ENCODE measurements at regions not wholly inside any gene's neighbourhood (a gene's known extent, or its start where the extent isn't known, plus 50 kb on each side); places are given as distances from the start of the nearest gene placed in this dataset.

DNA sequence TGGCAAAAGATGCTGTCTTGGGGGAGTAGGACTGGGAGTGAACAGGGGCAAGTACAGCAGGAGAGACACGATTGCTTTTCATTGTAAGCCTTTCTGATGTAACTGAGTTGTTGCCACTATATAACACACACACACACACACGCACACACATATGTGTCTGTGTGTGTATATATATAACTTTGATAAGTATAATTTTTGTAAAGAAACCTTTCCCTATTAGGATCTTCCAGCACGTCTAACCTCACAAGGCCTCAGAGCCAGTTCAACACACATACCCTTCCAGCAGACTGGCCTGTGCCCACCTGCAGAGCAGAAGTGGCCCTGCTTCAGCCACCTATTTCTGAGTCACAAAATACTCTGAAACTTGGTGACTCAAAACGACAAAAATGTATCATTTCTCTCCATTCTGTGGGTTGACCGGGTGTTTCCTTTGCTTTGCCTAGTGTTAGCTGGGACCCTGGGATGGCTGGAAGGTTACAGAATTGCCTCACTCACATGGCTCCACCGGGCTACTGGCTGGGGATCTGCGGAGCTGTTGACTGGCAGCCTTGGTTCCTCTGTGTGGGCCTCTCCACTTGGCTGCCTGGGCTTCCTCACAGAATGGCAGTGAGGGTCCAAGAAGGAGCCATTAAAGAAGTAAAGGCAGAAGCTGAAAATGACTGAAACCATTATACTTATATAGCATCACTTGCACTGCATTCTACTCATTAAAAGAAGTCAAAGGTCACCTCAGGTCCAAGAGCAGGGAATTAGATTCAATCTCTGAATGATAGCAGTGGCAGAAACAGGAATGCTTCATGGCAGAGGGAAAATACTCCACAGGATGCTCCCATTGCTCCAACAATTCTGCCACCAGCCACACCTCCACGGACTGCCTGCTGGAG, 126.4 kb downstream of the BANF2 start:
- H3K4me3 ChIP-seq, result no peak overlapping the region
- no peaks in the 10 kb centered on the region for H3K27me3 ChIP-seq (replicated peaks; ENCODE audit: insufficient read depth)
- TF ChIP-seq, protein P1, sequence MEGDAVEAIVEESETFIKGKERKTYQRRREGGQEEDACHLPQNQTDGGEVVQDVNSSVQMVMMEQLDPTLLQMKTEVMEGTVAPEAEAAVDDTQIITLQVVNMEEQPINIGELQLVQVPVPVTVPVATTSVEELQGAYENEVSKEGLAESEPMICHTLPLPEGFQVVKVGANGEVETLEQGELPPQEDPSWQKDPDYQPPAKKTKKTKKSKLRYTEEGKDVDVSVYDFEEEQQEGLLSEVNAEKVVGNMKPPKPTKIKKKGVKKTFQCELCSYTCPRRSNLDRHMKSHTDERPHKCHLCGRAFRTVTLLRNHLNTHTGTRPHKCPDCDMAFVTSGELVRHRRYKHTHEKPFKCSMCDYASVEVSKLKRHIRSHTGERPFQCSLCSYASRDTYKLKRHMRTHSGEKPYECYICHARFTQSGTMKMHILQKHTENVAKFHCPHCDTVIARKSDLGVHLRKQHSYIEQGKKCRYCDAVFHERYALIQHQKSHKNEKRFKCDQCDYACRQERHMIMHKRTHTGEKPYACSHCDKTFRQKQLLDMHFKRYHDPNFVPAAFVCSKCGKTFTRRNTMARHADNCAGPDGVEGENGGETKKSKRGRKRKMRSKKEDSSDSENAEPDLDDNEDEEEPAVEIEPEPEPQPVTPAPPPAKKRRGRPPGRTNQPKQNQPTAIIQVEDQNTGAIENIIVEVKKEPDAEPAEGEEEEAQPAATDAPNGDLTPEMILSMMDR (IDR thresholded peaks at IDR 0.05), result no peak
- H3K36me3 ChIP-seq, result no peaks in the 10 kb centered on the region
- no peak for ATAC-seq (ENCODE audit: insufficient number of reproducible peaks, low FRiP score, low read depth)
- H3K9me3 ChIP-seq, result no peaks in the 10 kb centered on the region
- no peaks in the 10 kb centered on the region for H3K4me1 ChIP-seq (ENCODE audit: control insufficient read depth in 1 of 2, low read depth in 2 of 2)
- no peak for DNase-seq (ENCODE audit: low spot score)
- H3K27ac ChIP-seq, result no peak overlapping the region

DNA sequence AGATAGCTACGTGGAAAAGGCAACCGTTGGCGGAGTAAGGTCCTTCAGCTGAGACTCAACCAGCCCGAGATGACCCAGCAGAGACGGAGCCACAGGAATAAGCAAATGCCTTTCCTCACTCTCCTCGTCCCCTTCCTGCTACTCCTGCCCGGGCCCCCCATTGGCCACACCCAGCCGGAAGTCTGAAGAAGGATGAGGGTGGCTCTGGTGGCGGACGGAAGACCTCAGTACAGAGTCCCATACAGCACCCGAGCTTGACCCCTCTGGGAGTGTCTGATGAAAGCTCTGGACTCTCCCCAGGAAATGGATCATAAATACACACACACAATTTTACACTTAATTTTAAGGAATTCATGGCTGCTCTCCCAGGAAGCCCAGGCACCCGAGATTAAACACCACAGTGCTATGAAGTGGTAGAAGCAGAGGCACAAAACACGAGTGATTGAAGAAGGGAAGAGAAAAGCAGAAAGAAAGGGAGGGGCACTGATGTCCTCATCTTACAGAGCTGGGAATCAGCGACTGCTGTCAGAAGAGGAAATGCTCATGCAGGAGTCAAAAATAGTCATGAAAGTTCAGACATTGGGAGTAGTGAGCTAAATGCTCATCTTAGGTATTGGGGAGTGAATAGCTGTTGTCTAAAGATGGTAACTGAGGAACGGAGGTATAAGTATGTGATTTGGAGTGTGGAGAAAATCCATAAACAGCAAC, 125.6 kb downstream of the BANF2 start:
- H3K27ac ChIP-seq, result no peak overlapping the region

DNA sequence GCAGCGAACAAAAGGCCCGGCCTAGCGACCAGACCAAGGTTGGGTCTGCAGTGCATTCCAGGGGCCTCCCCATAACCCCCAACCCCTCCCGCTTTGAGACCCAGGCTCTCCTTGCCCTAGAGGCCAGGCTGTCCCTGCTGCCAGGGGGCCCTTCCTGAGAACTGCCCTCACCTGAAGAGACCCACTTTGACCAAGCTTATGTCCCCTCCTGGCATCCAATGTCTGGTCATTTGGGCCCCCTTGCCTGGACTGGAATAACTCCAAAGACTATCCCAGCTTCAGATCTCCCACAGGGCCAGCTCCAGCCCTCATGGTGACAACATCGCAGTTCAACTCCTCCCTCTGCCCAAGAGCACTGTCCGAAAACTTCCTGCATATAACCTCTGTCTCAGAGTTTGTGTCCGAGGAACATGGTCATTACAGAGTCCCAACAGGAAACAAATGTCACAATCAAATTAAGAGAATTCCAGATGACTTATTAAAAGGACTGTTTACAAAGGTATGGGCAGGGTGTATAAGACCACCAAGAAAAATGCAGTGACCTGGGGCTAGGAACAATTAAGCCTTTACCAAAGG, 125.0 kb downstream of the BANF2 start:
- no peak for ATAC-seq (ENCODE audit: insufficient number of reproducible peaks, low FRiP score, low read depth)
- no peaks in the 10 kb centered on the region for H3K27me3 ChIP-seq (replicated peaks; ENCODE audit: insufficient read depth)
- H3K36me3 ChIP-seq, result no peaks in the 10 kb centered on the region
- H3K4me1 ChIP-seq (ENCODE audit: control insufficient read depth in 1 of 2, low read depth in 2 of 2), result no peaks in the 10 kb centered on the region
- TF ChIP-seq, protein P1 (IDR thresholded peaks at IDR 0.05), result no peak
- DNase-seq (ENCODE audit: low spot score), result no peak
- no peak overlapping the region for H3K4me3 ChIP-seq
- no peaks in the 10 kb centered on the region for H3K9me3 ChIP-seq
- H3K27ac ChIP-seq, result no peak overlapping the region

More for the DNA sequence above, 125.6 kb downstream of the BANF2 start:
- no peaks in the 10 kb centered on the region for H3K4me1 ChIP-seq (ENCODE audit: control insufficient read depth in 1 of 2, low read depth in 2 of 2)
- H3K36me3 ChIP-seq, result no peaks in the 10 kb centered on the region
- no peaks in the 10 kb centered on the region for H3K27me3 ChIP-seq (replicated peaks; ENCODE audit: insufficient read depth)
- TF ChIP-seq, protein P1 (IDR thresholded peaks at IDR 0.05), result no peak
- no peaks in the 10 kb centered on the region for H3K9me3 ChIP-seq
- DNase-seq (ENCODE audit: low spot score) (no peak), ATAC-seq (ENCODE audit: insufficient number of reproducible peaks, low FRiP score, low read depth) (no peak)
- no peak overlapping the region for H3K4me3 ChIP-seq

DNA sequence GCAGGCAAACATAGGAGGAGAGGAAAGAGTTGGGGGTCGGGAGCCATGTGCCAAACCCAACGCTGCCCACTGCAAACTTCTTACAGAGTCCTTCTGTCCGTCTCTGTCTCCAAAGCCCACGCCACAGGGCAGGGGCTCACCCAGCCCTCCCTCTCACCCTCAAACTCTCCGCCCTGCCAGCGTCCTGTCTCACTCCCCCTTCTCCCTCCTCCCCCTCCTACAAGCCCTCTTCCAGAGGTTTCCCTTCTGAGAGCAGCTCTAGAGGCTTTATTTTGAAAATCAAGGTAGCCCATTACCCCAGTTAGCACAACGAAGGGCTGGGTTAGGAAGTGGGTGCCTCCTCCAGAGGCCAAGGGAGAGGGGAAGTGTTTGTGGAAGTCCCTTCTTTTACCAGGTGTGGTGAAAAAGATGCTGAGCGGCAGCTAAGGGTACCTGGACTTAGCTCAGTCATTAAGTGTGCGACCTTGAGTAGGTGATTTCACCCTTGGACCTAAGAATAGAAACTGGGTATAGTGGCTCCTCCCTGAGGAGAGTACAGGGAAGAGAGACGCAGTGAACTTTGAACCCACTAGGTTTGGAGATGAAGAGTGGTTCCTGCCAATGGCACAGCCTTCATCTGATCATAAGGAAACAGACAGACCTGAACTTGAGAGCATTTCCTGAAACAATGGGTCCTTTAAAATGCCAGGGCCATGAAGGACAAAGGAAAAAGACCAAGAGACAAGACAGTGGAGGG, 123.8 kb downstream of the BANF2 start:
- ATAC-seq (ENCODE audit: insufficient number of reproducible peaks, low FRiP score, low read depth) (no peak), DNase-seq (ENCODE audit: low spot score) (no peak)
- Histone ChIP-seq H3K27me3 (replicated peaks; ENCODE audit: insufficient read depth) (no peaks in the 10 kb centered on the region), H3K4me3 (no peak overlapping the region), H3K4me1 (ENCODE audit: control insufficient read depth in 1 of 2, low read depth in 2 of 2) (no peaks in the 10 kb centered on the region), H3K9me3 (no peaks in the 10 kb centered on the region), H3K36me3 (no peaks in the 10 kb centered on the region), H3K27ac (no peak overlapping the region)
- TF ChIP-seq, protein P1 (IDR thresholded peaks at IDR 0.05), result no peak
